NCI-H2081 (cell line): ENCODE measurements at regions not wholly inside any gene's neighbourhood (a gene's known extent, or its start where the extent isn't known, plus 50 kb on each side); places are given as distances from the start of the nearest gene placed in this dataset.

Source experiments
- DNase-seq, 2 experiments: peaks; one replicate each; lab custom pipeline; 2025; lab: John Stamatoyannopoulos, UW

GRCh38 chr1:5227114-5227513 lies 572.7 kb downstream of the AJAP1 start:
- DNase-seq = no peak

DNA sequence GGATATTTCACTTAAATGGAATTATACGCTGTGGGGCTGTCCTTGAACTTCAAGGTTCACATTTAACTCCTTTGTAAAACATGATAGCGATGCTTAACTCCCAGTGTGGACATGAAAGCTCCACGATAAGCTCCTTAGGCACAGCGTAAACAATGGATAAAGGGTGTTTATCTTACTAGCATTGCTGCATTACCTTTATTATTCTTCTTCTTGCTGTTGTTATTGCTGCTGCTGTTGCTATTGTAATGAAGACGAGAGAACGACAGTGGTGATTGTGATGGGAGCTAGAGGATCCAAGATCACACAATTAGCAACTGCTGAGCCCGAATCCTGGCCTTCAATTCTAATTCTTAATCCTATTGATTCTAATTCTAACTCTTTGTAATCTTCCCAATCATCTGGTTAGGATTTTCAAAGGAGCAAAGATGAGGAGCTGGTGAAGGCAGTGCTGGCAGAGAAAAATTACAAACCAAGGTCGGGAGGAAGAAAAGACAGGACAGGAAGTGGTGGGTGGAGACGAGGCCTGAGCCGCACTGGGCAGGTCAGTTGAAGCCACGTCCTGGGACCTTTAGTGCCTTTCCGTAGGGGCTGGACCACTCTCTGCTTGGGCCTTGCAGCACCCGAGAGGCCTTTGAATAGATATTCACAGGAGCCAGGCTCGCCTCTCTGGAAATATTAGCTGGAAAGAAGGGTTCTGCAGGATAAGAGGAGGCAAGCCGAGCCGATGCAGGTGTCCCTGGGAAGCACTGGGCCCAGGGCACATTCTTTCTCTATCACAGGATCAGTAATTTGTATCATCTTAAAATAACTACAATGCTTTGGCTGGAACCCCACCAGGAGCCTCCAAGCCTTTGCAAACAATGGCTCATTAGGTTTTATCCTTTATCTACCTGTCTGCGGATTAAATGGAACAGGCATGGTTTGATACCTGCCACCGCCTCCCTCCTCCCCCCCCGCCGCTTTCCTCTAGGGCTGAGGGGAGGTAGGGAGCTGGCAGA lies 571.6 kb downstream of the AJAP1 start:
- no peak for DNase-seq

GRCh38 chr1:5223206-5223605 lies 568.8 kb downstream of the AJAP1 start:
- DNase-seq = no peak

DNA sequence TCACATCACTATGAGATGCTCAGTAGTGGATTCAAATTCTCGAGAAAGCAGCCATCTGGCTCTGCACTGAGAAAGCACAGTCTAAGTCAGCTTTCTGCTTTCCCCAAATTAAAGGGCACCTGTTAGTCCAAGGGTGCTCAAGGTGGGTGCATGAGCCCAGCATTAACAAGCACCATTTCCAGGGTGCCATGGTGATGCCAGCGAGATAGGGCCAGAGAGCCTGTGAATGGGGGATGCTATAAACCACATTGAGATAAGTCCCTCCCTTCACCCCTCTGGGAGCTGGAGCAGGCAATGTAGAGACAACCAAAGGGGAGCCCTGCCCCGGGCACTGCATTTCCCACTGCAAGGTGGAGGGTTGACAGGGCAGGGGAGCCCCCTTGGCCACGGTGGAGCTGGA lies 568.2 kb downstream of the AJAP1 start:
- no peak for DNase-seq

DNA sequence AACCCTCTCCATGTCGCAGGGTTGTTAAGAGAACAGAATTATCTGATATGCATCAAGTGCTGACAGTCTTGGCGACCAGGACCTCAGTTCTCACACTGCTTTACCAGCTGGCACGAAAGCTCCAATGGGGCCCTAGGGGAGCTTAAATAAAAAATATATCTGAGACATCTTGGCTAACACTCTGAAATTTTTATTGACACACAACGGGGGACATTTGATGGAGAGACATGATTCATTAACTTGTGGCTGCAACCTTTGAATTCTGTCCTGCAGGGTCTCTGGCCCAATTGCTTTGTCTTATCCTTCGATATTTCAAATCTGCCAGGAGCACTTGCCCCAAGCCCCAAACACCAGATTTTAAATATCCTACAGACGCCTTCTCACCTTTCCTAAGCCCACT lies 567.0 kb downstream of the AJAP1 start:
- DNase-seq = no peak

- no peak for DNase-seq
Measured at GRCh38 chr1:5220821-5221220, 566.4 kb downstream of the AJAP1 start.

GRCh38 chr1:5220421-5220820 lies 566.0 kb downstream of the AJAP1 start:
- no peak for DNase-seq

DNA sequence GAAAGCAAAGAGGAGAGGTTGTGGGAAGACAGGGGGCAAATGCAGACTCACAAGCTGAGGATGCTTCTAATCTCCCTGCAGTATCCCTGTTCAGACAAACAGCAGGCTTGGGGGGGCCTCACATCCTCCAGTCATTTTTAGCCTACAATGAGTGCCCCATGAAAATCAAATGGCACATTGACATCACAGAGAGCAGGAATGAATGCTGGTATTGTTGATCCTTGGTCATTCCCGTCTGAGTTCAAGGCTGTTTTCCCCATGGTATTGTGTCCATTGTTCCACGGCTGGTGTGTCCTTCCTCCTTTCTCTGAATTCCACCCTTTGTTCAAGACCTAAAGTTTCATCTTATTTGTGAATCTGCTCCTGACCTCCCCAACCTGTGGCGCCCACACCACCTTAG lies 545.6 kb downstream of the AJAP1 start:
- no peak for DNase-seq

GRCh38 chr1:5198328-5198727 lies 543.9 kb downstream of the AJAP1 start:
- no peak for DNase-seq

GRCh38 chr1:5191470-5191869 lies 537.1 kb downstream of the AJAP1 start:
- DNase-seq = no peak

- DNase-seq = no peak
Measured at GRCh38 chr1:5189384-5189783, 535.0 kb downstream of the AJAP1 start.

DNA sequence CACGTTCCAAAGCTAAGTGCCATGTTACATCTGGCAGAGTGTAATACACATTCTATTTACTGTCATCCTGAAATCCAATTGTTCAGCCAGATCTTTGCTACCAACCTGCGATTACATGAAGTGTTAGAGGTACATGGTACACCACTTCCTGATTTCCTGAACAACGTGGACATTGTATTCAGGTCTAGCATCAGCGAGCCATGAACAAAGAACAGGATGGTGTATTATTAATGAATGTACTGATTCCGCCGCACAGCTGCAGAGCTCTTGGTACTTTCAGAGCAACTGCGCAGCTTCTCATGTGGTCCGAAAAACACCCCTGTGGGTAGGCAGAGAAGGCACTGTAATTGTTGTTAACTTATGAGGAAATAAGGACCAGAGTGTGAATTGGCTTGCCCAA lies 511.4 kb downstream of the AJAP1 start:
- DNase-seq = no peak

DNA sequence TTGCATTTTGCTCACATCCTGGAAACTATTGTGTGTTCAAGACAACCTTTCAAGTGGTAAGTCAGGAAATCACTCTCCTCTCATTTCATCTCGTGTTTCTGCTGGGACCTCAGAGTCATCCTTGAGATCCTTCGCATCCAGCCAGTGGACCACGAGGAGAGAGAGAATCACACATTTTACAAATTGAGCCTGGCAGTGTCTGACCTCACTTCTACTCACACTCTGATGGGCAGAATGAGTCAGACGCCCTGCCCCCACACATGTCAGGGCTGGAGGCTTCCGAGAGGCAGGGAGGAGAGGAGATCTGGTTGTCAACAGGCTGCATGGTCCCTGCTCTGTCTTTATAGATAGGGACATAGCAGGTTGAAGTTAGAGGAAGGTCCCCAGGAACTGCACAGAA lies 509.7 kb downstream of the AJAP1 start:
- no peak for DNase-seq

GRCh38 chr1:5161372-5161771 lies 507.0 kb downstream of the AJAP1 start:
- no peak for DNase-seq

GRCh38 chr1:5157175-5157574 lies 502.8 kb downstream of the AJAP1 start:
- no peak for DNase-seq

DNA sequence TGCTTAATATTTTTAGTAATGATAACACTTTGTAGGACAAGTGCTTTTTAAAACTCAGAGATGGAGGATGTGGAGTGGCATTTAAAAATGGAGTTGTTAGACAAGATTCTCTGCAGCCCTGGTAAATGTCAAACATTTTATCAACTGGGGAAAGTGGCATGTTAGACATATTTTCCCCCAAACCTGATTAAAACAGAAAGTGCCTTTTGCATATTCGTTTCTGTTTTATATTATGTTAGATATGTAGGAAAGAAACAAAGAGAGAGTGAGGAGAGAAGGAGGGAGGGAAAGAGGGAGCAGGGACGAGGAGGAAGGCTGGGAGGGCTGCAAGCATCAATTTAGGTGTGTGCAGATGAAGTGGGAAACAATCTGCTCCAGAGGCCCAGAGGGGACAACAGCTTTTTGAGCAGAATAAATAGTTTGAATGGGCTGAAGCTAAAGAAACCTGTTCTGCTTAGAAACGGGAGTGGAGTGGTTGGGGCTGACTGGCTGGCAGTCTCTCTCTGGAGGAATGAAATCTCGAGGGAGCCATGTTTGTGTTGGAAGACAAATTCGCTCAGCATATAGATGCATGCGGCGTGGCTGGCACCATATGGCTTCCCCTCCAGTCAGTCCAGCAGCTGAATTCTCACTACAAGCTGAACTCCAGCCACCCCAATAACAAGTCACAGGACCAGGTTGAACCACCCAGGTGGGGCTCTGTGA lies 502.2 kb downstream of the AJAP1 start:
- DNase-seq = no peak

DNA sequence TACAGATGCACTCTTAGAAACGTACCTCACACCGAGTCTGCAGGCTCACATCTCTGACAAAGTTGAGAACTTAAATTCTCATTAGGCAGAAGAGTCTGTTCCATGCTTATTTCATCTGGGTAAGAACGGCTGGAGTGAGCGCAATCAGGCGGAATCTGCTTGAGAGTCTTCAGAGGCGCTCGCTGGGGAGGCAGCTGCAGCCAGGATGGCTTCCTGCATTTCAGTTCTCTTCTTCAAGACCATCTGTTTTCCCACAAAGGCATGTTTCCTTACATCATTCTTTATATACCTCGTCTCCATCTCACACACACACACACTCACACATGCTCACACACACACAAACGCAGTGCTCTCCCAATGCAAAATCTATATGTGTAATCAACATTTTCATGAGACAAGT lies 497.1 kb downstream of the AJAP1 start:
- no peak for DNase-seq

DNA sequence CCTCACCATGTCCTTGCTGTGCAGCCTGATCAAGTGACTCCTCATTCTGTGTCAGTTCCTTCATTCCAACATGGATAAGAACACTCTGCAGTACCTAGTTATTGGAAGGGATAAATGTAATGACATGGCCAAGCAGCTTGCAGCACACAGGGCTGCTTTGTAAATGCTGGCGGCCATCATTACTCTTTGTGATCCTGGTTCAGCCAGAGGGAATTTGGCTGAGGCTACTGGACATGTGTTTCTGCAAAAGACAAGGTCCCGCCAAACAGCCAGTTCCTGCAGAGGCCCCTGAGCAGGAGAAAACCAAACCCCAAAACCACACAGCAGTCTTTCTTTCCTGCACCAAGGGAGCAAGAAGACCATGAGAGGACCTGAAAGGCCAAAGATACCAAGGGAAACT lies 495.8 kb downstream of the AJAP1 start:
- no peak for DNase-seq

DNA sequence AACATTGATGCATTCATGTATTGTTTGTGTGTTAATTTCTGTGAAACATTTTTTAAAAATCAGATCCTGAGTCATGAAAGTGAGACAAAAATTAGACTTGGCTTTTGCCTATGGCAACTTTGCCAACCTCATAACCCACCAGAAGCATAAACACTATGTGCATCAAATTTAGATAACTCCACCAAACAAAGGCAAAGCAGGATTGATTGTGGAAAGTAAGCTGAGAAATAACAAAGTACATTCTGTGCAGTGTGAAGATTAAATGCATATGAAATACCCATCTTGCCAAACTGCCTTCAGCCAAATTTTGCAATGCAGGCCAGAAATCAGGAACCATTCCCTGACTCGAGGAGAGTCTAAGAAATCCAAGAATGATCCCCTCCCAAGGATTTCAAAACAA lies 493.4 kb downstream of the AJAP1 start:
- no peak for DNase-seq

GRCh38 chr1:5142389-5142788 lies 488.0 kb downstream of the AJAP1 start:
- no peak for DNase-seq

GRCh38 chr1:5141750-5142149 lies 487.3 kb downstream of the AJAP1 start:
- no peak for DNase-seq

GRCh38 chr1:5140962-5141361 lies 486.6 kb downstream of the AJAP1 start:
- DNase-seq = no peak

DNA sequence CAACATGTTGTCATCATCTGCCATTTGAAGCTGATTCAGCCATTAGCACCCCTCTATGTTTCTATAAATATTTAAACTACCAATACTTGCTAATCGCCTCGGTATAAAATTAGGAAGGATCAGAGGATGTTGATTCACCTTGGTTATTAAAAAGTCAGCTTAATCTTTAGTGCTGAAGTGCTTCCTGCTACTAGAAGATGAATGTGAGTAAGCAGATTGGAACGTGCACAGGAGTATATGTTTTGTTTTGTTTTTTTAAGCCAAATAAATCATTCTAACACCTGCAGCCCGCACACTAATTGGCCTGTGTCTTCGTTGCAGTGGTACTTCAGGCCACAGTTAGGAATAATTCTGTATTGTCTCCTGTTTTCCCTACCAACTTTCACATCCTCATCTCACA lies 485.7 kb downstream of the AJAP1 start:
- DNase-seq = no peak
